ENCODE measurements at regions not wholly inside any gene's neighbourhood (a gene's known extent, or its start where the extent isn't known, plus 50 kb on each side); places are given as distances from the start of the nearest gene placed in this dataset.

DNA sequence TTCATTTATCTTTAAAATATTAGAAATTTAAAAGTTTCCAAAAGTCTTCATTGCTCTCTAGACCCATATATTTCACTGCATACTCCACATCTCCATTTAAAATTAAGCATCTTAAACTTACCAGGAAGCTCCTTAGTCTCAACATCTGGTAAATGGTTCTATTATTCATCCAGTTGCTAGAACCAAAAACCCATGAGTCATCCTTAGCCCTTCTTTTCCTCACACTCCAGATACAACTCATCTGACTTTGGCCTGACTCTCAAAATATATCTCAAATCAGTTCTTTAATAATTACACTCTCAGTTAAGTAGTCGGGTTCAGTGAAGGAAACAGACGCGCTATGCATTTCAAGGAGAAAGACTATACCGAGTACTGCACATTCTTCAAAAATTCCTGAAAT, 110.2 kb upstream of the COX7C start:
- TF ChIP-seq EZH2 (IDR thresholded peaks at IDR 0.05) = no peak
- TF ChIP-seq POLR2AphosphoS5 (IDR thresholded peaks at IDR 0.05; ENCODE audit: borderline replicate concordance, low read depth, low read length) = no peak
- no peak for TF ChIP-seq FOXP2 (optimal IDR thresholded peaks at IDR 0.05; ENCODE audit: control extremely low read depth, extremely low read length, insufficient read depth)
